ENCODE measurements at regions not wholly inside any gene's neighbourhood (a gene's known extent, or its start where the extent isn't known, plus 50 kb on each side); places are given as distances from the start of the nearest gene placed in this dataset.

- TF ChIP-seq POLR2A (IDR thresholded peaks at IDR 0.05): no peak
- no peak for TF ChIP-seq CTCF (IDR thresholded peaks at IDR 0.05)
These were observed 54.9 kb upstream of the OLIG3 start for GRCh38 chr6:137549106-137549505.
